ENCODE measurements at regions not wholly inside any gene's neighbourhood (a gene's known extent, or its start where the extent isn't known, plus 50 kb on each side); places are given as distances from the start of the nearest gene placed in this dataset.

GRCh38 chr6:139588734-139589593, 214.5 kb upstream of the CITED2 start:
- H3K4me3 Mint-ChIP-seq (ENCODE audit: unreplicated experiment) = peak overlapping the region; percentile 70
- H3K36me3 ChIP-seq (ENCODE audit: insufficient read depth, low read length) = no peaks in the 10 kb centered on the region
- no peaks in the 10 kb centered on the region for H3K9me3 Mint-ChIP-seq (ENCODE audit: unreplicated experiment)
- TF ChIP-seq EZH2 (IDR thresholded peaks at IDR 0.05; ENCODE audit: insufficient read depth, low read length) = no peak
- no peak for TF ChIP-seq CTCF (IDR thresholded peaks at IDR 0.05; ENCODE audit: insufficient read depth, low read depth, low read length)
- peak overlapping the region; percentile 70 for H3K9ac ChIP-seq (ENCODE audit: low read length)
- H3K27me3 ChIP-seq (ENCODE audit: insufficient read depth, low read length) = no peaks in the 10 kb centered on the region
- peak overlapping the region; percentile 87 for H3K27ac ChIP-seq (ENCODE audit: low read depth, low read length)
- peaks cover 16% of the 10 kb centered on the region for H3K4me1 ChIP-seq (ENCODE audit: insufficient read depth, low read length)
- H2AFZ ChIP-seq (ENCODE audit: low read depth, low read length) = no peak overlapping the region
- peak overlapping the region; percentile 64 for H3K4me2 ChIP-seq (ENCODE audit: low read length)
- H3K27me3 Mint-ChIP-seq (ENCODE audit: low read depth, unreplicated experiment) = no peaks in the 10 kb centered on the region
- peak overlapping the region; percentile 98 for H3K27ac Mint-ChIP-seq (ENCODE audit: unreplicated experiment)
- FAIRE-seq = peak; percentile 70
- H4K20me1 ChIP-seq (ENCODE audit: insufficient read depth, low read length) = no peaks in the 10 kb centered on the region
- H3K4me1 Mint-ChIP-seq (ENCODE audit: low read depth, unreplicated experiment) = peaks cover 52% of the 10 kb centered on the region
- H3K79me2 ChIP-seq (ENCODE audit: insufficient read depth, low read length) = no peaks in the 10 kb centered on the region
- H3K36me3 Mint-ChIP-seq (ENCODE audit: low read depth, unreplicated experiment) = no peaks in the 10 kb centered on the region
- H3K9me3 ChIP-seq (ENCODE audit: insufficient read depth, low read depth, low read length) = no peaks in the 10 kb centered on the region
- no peak overlapping the region for H3K4me3 ChIP-seq (ENCODE audit: insufficient read depth, low read depth, low read length)
- peak; percentile 75 for DNase-seq (ENCODE audit: low read depth)

DNA sequence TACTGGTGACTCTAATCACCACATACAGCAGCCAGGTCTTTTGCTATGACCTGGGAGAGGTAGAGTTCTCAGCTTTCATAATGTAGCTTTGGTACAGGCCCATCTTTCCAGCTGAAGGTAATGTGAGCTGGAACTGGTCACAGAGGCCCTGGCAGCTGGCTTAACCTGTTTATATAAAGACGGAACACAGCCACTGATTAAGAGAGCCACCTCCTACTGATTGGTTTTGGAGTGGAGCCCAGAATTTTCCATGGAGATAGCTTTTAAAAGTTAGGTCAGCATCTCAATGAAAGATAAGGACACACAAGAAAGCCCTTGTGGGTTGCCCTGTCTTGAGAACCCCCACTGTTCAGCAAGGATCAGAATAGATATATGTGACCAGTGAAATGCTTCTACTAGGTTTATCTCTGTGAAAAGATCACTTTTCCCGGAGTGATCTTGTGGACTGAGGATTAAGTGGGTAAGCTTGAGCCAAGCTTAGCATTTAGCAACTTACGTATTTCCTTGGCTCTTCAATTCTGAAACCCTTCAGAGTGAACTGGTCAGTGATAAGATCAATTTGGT, 213.7 kb upstream of the CITED2 start:
- H3K4me3 Mint-ChIP-seq (ENCODE audit: unreplicated experiment) = peak overlapping the region; percentile 70
- Histone ChIP-seq H3K4me2 (ENCODE audit: low read length) (peak overlapping the region; percentile 64), H3K4me3 (ENCODE audit: insufficient read depth, low read depth, low read length) (no peak overlapping the region)

More for the DNA sequence above, 213.7 kb upstream of the CITED2 start:
- Histone ChIP-seq H3K79me2 (ENCODE audit: insufficient read depth, low read length) (no peaks in the 10 kb centered on the region), H4K20me1 (ENCODE audit: insufficient read depth, low read length) (no peaks in the 10 kb centered on the region), H3K9me3 (ENCODE audit: insufficient read depth, low read depth, low read length) (no peaks in the 10 kb centered on the region), H3K4me1 (ENCODE audit: insufficient read depth, low read length) (peaks cover 20% of the 10 kb centered on the region), H3K27ac (ENCODE audit: low read depth, low read length) (peak overlapping the region; percentile 87), H3K36me3 (ENCODE audit: insufficient read depth, low read length) (no peaks in the 10 kb centered on the region), H2AFZ (ENCODE audit: low read depth, low read length) (no peak overlapping the region), H3K9ac (ENCODE audit: low read length) (peak overlapping the region; percentile 70), H3K27me3 (ENCODE audit: insufficient read depth, low read length) (no peaks in the 10 kb centered on the region)
- peaks cover 56% of the 10 kb centered on the region for H3K4me1 Mint-ChIP-seq (ENCODE audit: low read depth, unreplicated experiment)
- H3K9me3 Mint-ChIP-seq (ENCODE audit: unreplicated experiment) = no peaks in the 10 kb centered on the region
- peak; percentile 13 for FAIRE-seq
- H3K36me3 Mint-ChIP-seq (ENCODE audit: low read depth, unreplicated experiment) = no peaks in the 10 kb centered on the region
- DNase-seq (ENCODE audit: low read depth) = peak; percentile 83
- TF ChIP-seq CTCF (IDR thresholded peaks at IDR 0.05; ENCODE audit: insufficient read depth, low read depth, low read length) = no peak
- no peak for TF ChIP-seq EZH2 (IDR thresholded peaks at IDR 0.05; ENCODE audit: insufficient read depth, low read length)
- no peaks in the 10 kb centered on the region for H3K27me3 Mint-ChIP-seq (ENCODE audit: low read depth, unreplicated experiment)
- H3K27ac Mint-ChIP-seq (ENCODE audit: unreplicated experiment) = peak overlapping the region; percentile 98
